PC-3 (cell line): ENCODE measurements at regions not wholly inside any gene's neighbourhood (a gene's known extent, or its start where the extent isn't known, plus 50 kb on each side); places are given as distances from the start of the nearest gene placed in this dataset.

Source experiments
- ATAC-seq: fragments of 200-7000 bp; cut with Tn5 transposase; 2 replicates; pipeline ENCODE4 v1.9.1; 2020; ENCODE audit warnings: mild to moderate bottlenecking, moderate library complexity
- BruUV-seq: library from RNA; stranded (reverse); fragments of 400-500 nt; replicated peaks from 2 replicates; lab custom pipeline; 2021; lab: Mats Ljungman, UMichigan
- CTCF ChIA-PET: fragments of 300-600 bp; sonication (Branson Sonifier 250); formaldehyde crosslinking; loops from one replicate; lab custom pipeline; 2022; ENCODE audit warnings: antibody characterized with exemption; lab: Charles Lee
- POLR2A ChIA-PET: fragments of 300-600 bp; sonication (Branson Sonifier 250); formaldehyde crosslinking; loops from one replicate; lab custom pipeline; 2022; ENCODE audit warnings: antibody characterized with exemption; ENCODE audit not compliant: unreplicated experiment; lab: Charles Lee
- DNase-seq: peaks from one replicate; pipeline ENCODE4 v3.0.0-alpha.2; 2015
- H2AFZ ChIP-seq: fragments of 300-600 bp; sonication (generic); 2 replicates; pipeline ENCODE4 v1.6.0; 2016; ENCODE audit warnings: antibody characterized with exemption, low read length
- H3F3A ChIP-seq: fragments of 300-600 bp; sonication (generic); one replicate; pipeline ENCODE4 v1.6.0; 2017; ENCODE audit warnings: antibody characterized with exemption, low read length, control low read depth, mild to moderate bottlenecking; ENCODE audit not compliant: unreplicated experiment
- H3K27ac ChIP-seq: fragments of 300-600 bp; sonication (generic); 2 replicates; pipeline ENCODE4 v1.5.1; 2016; ENCODE audit warnings: mild to moderate bottlenecking, low read length
- H3K27me3 ChIP-seq: fragments of 300-600 bp; sonication (generic); 2 replicates; pipeline ENCODE4 v1.6.1; 2016; ENCODE audit warnings: low read length, mixed read lengths
- H3K36me3 ChIP-seq: fragments of 300-600 bp; sonication (generic); 2 replicates; pipeline ENCODE4 v1.6.1; 2016; ENCODE audit warnings: low read depth, mixed run types, low read length, mixed read lengths
- H3K4me1 ChIP-seq: fragments of 300-600 bp; sonication (generic); 2 replicates; pipeline ENCODE4 v1.5.1; 2016; ENCODE audit warnings: low read length; ENCODE audit not compliant: insufficient read depth
- H3K4me2 ChIP-seq: fragments of 300-600 bp; sonication (generic); 2 replicates; pipeline ENCODE4 v1.6.0; 2016; ENCODE audit warnings: low read length
- H3K4me3 ChIP-seq: fragments of 300-600 bp; sonication (generic); 2 replicates; pipeline ENCODE4 v1.5.1; 2016; ENCODE audit warnings: mild to moderate bottlenecking, low read length, mixed read lengths
- H3K79me2 ChIP-seq: fragments of 300-600 bp; sonication (generic); 2 replicates; pipeline ENCODE4 v1.6.1; 2017; ENCODE audit warnings: low read length, mixed read lengths
- H3K9ac ChIP-seq: fragments of 300-600 bp; sonication (generic); 2 replicates; pipeline ENCODE4 v1.6.0; 2016; ENCODE audit warnings: mild to moderate bottlenecking, low read length
- H3K9me2 ChIP-seq: fragments of 300-600 bp; sonication (generic); replicated peaks from 2 replicates; pipeline ENCODE4 v1.6.1; 2016; ENCODE audit warnings: mixed run types, low read length, mixed read lengths
- H3K9me3 ChIP-seq: fragments of 300-600 bp; sonication (generic); 2 replicates; pipeline ENCODE4 v1.6.1; 2016; ENCODE audit warnings: low read length, mixed read lengths
- H4K20me1 ChIP-seq: fragments of 300-600 bp; sonication (generic); 2 replicates; pipeline ENCODE4 v1.6.1; 2016; ENCODE audit warnings: low read length, mixed read lengths
- EZH2 ChIP-seq: fragments of 300-600 bp; sonication (generic); IDR thresholded peaks from one replicate; pipeline ENCODE4 v1.6.1; 2017; ENCODE audit warnings: antibody characterized with exemption, mild to moderate bottlenecking, low read length; ENCODE audit not compliant: unreplicated experiment
- EZH2phosphoT487 ChIP-seq: fragments of 300-600 bp; sonication (generic); IDR thresholded peaks from 2 replicates; pipeline ENCODE4 v1.6.1; 2018; ENCODE audit warnings: mild to moderate bottlenecking, antibody characterized with exemption, low read length, borderline replicate concordance
- intact Hi-C: fragments of 100-400 bp; cut with micrococcal nuclease; formaldehyde crosslinking; loops from 2 replicates; pipeline ENCODE4 v1.9.0; 2023
- TF ChIP-seq, protein P1 (sequence below): fragments of 300-600 bp; sonication (generic); conservative IDR thresholded peaks from 2 replicates; pipeline ENCODE4 v1.5.1; 2017; ENCODE audit warnings: antibody characterized with exemption, low read depth, mild to moderate bottlenecking, low read length

DNA sequence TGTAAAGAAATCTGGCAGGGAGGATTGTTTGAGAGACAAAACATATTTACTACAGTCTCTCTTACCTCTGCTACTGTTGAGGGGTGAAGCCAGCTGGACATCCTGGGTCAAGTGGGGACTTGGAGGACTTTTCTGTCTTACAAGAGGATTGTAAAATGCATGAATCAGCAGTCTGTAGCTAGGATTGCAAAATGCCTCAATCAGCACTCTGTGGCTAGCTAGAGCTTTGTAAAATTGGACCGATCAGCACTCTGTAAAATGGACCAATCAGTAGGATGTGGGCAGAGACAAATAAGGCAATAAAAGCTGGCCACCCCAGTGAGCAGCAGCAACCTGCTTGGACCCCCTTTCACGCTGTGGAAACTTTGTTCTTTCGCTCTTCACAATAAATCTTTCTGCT lies 995.8 kb upstream of the CDH6 start:
- no peak for ATAC-seq
- Histone ChIP-seq H3K4me3 (no peak overlapping the region), H3K27me3 (no peaks in the 10 kb centered on the region), H3K9ac (no peak overlapping the region), H4K20me1 (no peaks in the 10 kb centered on the region), H3K9me2 (no peaks in the 10 kb centered on the region), H3K27ac (no peak overlapping the region), H3K36me3 (no peaks in the 10 kb centered on the region), H3K4me1 (no peaks in the 10 kb centered on the region), H2AFZ (no peak overlapping the region), H3K9me3 (no peaks in the 10 kb centered on the region), H3F3A (no peaks in the 10 kb centered on the region), H3K79me2 (no peaks in the 10 kb centered on the region), H3K4me2 (no peak overlapping the region)
- BruUV-seq, result no TSS peak
- ChIA-PET POLR2A (no interaction called here), CTCF (no interaction called here)
- DNase-seq, result no peak
- intact Hi-C loops, result no loop called here
- no peak for TF ChIP-seq EZH2
- TF ChIP-seq EZH2phosphoT487, result no peak

DNA sequence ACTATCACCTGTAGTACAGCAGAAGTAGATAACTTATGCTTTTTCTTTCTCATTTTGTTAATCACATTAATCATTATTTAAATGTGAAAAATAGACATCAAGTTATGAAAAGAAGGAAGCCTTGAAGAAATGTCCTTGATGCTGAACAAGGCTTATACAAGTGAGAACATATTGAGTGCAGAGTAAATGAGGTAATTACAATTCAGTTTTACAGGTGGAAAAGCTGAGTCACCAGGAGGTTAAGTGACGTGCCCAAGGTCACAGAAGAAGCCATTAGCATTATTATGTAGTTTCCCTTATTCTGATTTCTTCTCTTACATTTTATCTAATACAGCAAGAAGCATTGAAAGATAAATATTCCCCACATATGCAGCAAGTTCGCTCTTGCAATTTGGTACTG lies 998.5 kb upstream of the CDH6 start:
- Histone ChIP-seq H3K4me1 (no peaks in the 10 kb centered on the region), H3K9me2 (no peaks in the 10 kb centered on the region), H3K79me2 (no peaks in the 10 kb centered on the region), H3K36me3 (no peaks in the 10 kb centered on the region), H3K27me3 (no peaks in the 10 kb centered on the region), H3K4me3 (no peak overlapping the region), H3F3A (no peaks in the 10 kb centered on the region), H3K9ac (no peak overlapping the region), H3K27ac (no peak overlapping the region), H3K9me3 (no peaks in the 10 kb centered on the region), H4K20me1 (no peaks in the 10 kb centered on the region), H3K4me2 (no peak overlapping the region), H2AFZ (no peak overlapping the region)
- CTCF ChIA-PET, result no interaction called here
- DNase-seq (no peak), ATAC-seq (no peak)
- intact Hi-C loops, result no loop called here
- BruUV-seq, result no TSS peak
- POLR2A ChIA-PET, result no interaction called here
- TF ChIP-seq EZH2, result no peak
- TF ChIP-seq EZH2phosphoT487, result no peak
- TF ChIP-seq, protein P1, sequence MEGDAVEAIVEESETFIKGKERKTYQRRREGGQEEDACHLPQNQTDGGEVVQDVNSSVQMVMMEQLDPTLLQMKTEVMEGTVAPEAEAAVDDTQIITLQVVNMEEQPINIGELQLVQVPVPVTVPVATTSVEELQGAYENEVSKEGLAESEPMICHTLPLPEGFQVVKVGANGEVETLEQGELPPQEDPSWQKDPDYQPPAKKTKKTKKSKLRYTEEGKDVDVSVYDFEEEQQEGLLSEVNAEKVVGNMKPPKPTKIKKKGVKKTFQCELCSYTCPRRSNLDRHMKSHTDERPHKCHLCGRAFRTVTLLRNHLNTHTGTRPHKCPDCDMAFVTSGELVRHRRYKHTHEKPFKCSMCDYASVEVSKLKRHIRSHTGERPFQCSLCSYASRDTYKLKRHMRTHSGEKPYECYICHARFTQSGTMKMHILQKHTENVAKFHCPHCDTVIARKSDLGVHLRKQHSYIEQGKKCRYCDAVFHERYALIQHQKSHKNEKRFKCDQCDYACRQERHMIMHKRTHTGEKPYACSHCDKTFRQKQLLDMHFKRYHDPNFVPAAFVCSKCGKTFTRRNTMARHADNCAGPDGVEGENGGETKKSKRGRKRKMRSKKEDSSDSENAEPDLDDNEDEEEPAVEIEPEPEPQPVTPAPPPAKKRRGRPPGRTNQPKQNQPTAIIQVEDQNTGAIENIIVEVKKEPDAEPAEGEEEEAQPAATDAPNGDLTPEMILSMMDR, result no peak

GRCh38 chr5:30194595-30194994 lies 998.9 kb upstream of the CDH6 start:
- Histone ChIP-seq H3K27me3 (no peaks in the 10 kb centered on the region), H3K36me3 (no peaks in the 10 kb centered on the region), H3K4me1 (no peaks in the 10 kb centered on the region), H2AFZ (no peak overlapping the region), H3K27ac (no peak overlapping the region), H4K20me1 (no peaks in the 10 kb centered on the region), H3K4me3 (no peak overlapping the region), H3F3A (no peaks in the 10 kb centered on the region), H3K9me3 (no peaks in the 10 kb centered on the region), H3K9ac (no peak overlapping the region), H3K9me2 (no peaks in the 10 kb centered on the region), H3K4me2 (no peak overlapping the region), H3K79me2 (no peaks in the 10 kb centered on the region)
- TF ChIP-seq EZH2phosphoT487, result no peak
- TF ChIP-seq, protein P1, result no peak
- POLR2A ChIA-PET, result no interaction called here
- no peak for ATAC-seq
- BruUV-seq, result no TSS peak
- intact Hi-C loops, result no loop called here
- CTCF ChIA-PET, result no interaction called here
- no peak for DNase-seq
